MM.1S (cell line): ENCODE measurements at regions not wholly inside any gene's neighbourhood (a gene's known extent, or its start where the extent isn't known, plus 50 kb on each side); places are given as distances from the start of the nearest gene placed in this dataset.

Experiments used
- CTCF ChIP-seq: fragments of 300-600 bp; sonication (generic); IDR thresholded peaks from 2 replicates; pipeline ENCODE4 v1.5.1; 2016; ENCODE audit warnings: antibody characterized with exemption, low read length, mixed read lengths
- EZH2phosphoT487 ChIP-seq: fragments of 300-600 bp; sonication (generic); IDR thresholded peaks from 2 replicates; pipeline ENCODE4 v1.6.1; 2018; ENCODE audit warnings: antibody characterized with exemption, low read length

GRCh38 chr12:86730233-86730632 lies 474.0 kb upstream of the MGAT4C start:
- TF ChIP-seq CTCF, result no peak
- no peak for TF ChIP-seq EZH2phosphoT487
